ENCODE measurements at regions not wholly inside any gene's neighbourhood (a gene's known extent, or its start where the extent isn't known, plus 50 kb on each side); places are given as distances from the start of the nearest gene placed in this dataset.

GRCh38 chr20:48393737-48394314, 434.0 kb downstream of the PREX1 start:
- no peaks in the 10 kb centered on the region for H3K27me3 ChIP-seq
- H3K4me3 ChIP-seq = no peak overlapping the region
- no peak for DNase-seq (ENCODE audit: extremely low spot score)
- H3K27ac ChIP-seq (replicated peaks in 1 of 4) = no peak overlapping the region
- TF ChIP-seq POLR2A (IDR thresholded peaks at IDR 0.05; ENCODE audit: low read depth) = no peak
- TF ChIP-seq EP300 (IDR thresholded peaks at IDR 0.05) = no peak
- no peak for TF ChIP-seq CTCF (IDR thresholded peaks at IDR 0.05)
- no peak for TF ChIP-seq POLR2AphosphoS5 (IDR thresholded peaks at IDR 0.05)
- WGBS = 89% methylated on average over 12 of the region's 12 CpGs
- peaks cover 0 to 8% (median 0%) of the 10 kb centered on the region in 4 donors for H3K9me3 ChIP-seq
- intact Hi-C loops (cut with DNase I) = no loop called here
- H3K4me1 ChIP-seq = peaks cover 0 to 14% (median 11%) of the 10 kb centered on the region in 4 donors
- H3K36me3 ChIP-seq = no peaks in the 10 kb centered on the region

- TF ChIP-seq CTCF (IDR thresholded peaks at IDR 0.05) = no peak
- TF ChIP-seq POLR2AphosphoS5 (IDR thresholded peaks at IDR 0.05) = no peak
- no peak for TF ChIP-seq EP300 (IDR thresholded peaks at IDR 0.05)
- TF ChIP-seq POLR2A (IDR thresholded peaks at IDR 0.05; ENCODE audit: low read depth) = no peak
- no peak for DNase-seq (ENCODE audit: extremely low spot score)
- H3K4me1 ChIP-seq = peaks cover 0 to 14% (median 6%) of the 10 kb centered on the region in 4 donors
- WGBS = 98% methylated on average over 4 of the region's 8 CpGs
- H3K4me3 ChIP-seq = no peak overlapping the region
- H3K9me3 ChIP-seq = peaks cover 0 to 8% (median 0%) of the 10 kb centered on the region in 4 donors
- H3K27ac ChIP-seq (replicated peaks in 1 of 4) = no peak overlapping the region
- intact Hi-C loops (cut with DNase I) = no loop called here
- H3K36me3 ChIP-seq = no peaks in the 10 kb centered on the region
- H3K27me3 ChIP-seq = no peaks in the 10 kb centered on the region
These were observed 434.5 kb downstream of the PREX1 start for GRCh38 chr20:48393311-48393685.

- no peaks in the 10 kb centered on the region for H3K27me3 ChIP-seq
- TF ChIP-seq CTCF (IDR thresholded peaks at IDR 0.05) (no peak), EP300 (IDR thresholded peaks at IDR 0.05) (no peak), POLR2AphosphoS5 (IDR thresholded peaks at IDR 0.05) (no peak), POLR2A (IDR thresholded peaks at IDR 0.05; ENCODE audit: low read depth) (no peak)
- no peak overlapping the region for H3K27ac ChIP-seq (replicated peaks in 1 of 4)
- WGBS = 87% methylated on average over 13 of the region's 13 CpGs
- no peak overlapping the region for H3K4me3 ChIP-seq
- H3K4me1 ChIP-seq = peaks cover 0 to 11% (median 5%) of the 10 kb centered on the region in 4 donors
- no peaks in the 10 kb centered on the region for H3K36me3 ChIP-seq
- no peak for DNase-seq (ENCODE audit: extremely low spot score)
- H3K9me3 ChIP-seq = peaks cover 0 to 8% (median 0%) of the 10 kb centered on the region in 4 donors
- intact Hi-C loops (cut with DNase I) = no loop called here
These were observed 435.1 kb downstream of the PREX1 start for GRCh38 chr20:48392407-48393310.

GRCh38 chr20:48390981-48391380, 436.8 kb downstream of the PREX1 start:
- H3K4me1 ChIP-seq = peaks cover 0 to 3% (median 0%) of the 10 kb centered on the region in 4 donors
- peaks cover 0 to 8% (median 0%) of the 10 kb centered on the region in 4 donors for H3K9me3 ChIP-seq
- H3K27ac ChIP-seq (replicated peaks in 1 of 4) = no peak overlapping the region
- no peak for DNase-seq (ENCODE audit: extremely low spot score)
- no peaks in the 10 kb centered on the region for H3K36me3 ChIP-seq
- no peak overlapping the region for H3K4me3 ChIP-seq
- TF ChIP-seq POLR2A (IDR thresholded peaks at IDR 0.05; ENCODE audit: low read depth) (no peak), CTCF (IDR thresholded peaks at IDR 0.05) (no peak), EP300 (IDR thresholded peaks at IDR 0.05) (no peak), POLR2AphosphoS5 (IDR thresholded peaks at IDR 0.05) (no peak)
- intact Hi-C loops (cut with DNase I) = no loop called here
- no peaks in the 10 kb centered on the region for H3K27me3 ChIP-seq
